ENCODE measurements at regions not wholly inside any gene's neighbourhood (a gene's known extent, or its start where the extent isn't known, plus 50 kb on each side); places are given as distances from the start of the nearest gene placed in this dataset.

GRCh38 chr7:85655252-85655651 lies 468.4 kb upstream of the SEMA3D start:
- WGBS = 88% methylated on average over 5 of the region's 5 CpGs
- no peaks in the 10 kb centered on the region for H3K36me3 ChIP-seq (ENCODE audit: control insufficient read depth in 4 of 4, insufficient read depth in 3 of 4, low read depth in 1 of 4, low read length in 3 of 4)
- H3K9ac ChIP-seq (ENCODE audit: low read depth in 1 of 2, low read length in 2 of 2) = no peak overlapping the region
- no peaks in the 10 kb centered on the region for H3K27me3 ChIP-seq (ENCODE audit: control insufficient read depth in 4 of 4, insufficient read depth in 4 of 4, low read length in 3 of 4)
- no peak overlapping the region for H3K27ac ChIP-seq (ENCODE audit: low read depth in 1 of 2, low read length in 2 of 2)
- H3K4me3 ChIP-seq (ENCODE audit: low read depth in 1 of 3, low read length in 3 of 3) = no peak overlapping the region
- no peak for TF ChIP-seq CTCF (IDR thresholded peaks at IDR 0.05; ENCODE audit: low read depth, low read length, missing input control)
- no peak for TF ChIP-seq FOXA2 (IDR thresholded peaks at IDR 0.05)
- no peak for TF ChIP-seq HNF4G (IDR thresholded peaks at IDR 0.05)
- TF ChIP-seq SP1 (IDR thresholded peaks at IDR 0.05) = no peak
- TF ChIP-seq FOXA1 (IDR thresholded peaks at IDR 0.05) = no peak
- TF ChIP-seq RXRA (IDR thresholded peaks at IDR 0.05) = no peak
- no peak for TF ChIP-seq JUND (IDR thresholded peaks at IDR 0.05)
- TF ChIP-seq EGR1 (IDR thresholded peaks at IDR 0.05; ENCODE audit: low read depth in 2 of 2) = no peak
- no peak for TF ChIP-seq YY1 (IDR thresholded peaks at IDR 0.05)
- TF ChIP-seq ATF3 (IDR thresholded peaks at IDR 0.05) = no peak
- TF ChIP-seq MAX (IDR thresholded peaks at IDR 0.05) = no peak
- TF ChIP-seq HNF4A (conservative IDR thresholded peaks at IDR 0.05) = no peak
- TF ChIP-seq NR2F2 (IDR thresholded peaks at IDR 0.05) = no peak
- TF ChIP-seq GABPA (IDR thresholded peaks at IDR 0.05 in 1 of 2, conservative IDR thresholded peaks at IDR 0.05 in 1 of 2) = no peak
- no peak for TF ChIP-seq REST (IDR thresholded peaks at IDR 0.05)
- TF ChIP-seq ZBTB33 (IDR thresholded peaks at IDR 0.05) = no peak
- no peak for DNase-seq (ENCODE audit: low spot score)
- no peaks in the 10 kb centered on the region for H3K9me3 ChIP-seq (ENCODE audit: control insufficient read depth in 4 of 4, low read length in 3 of 4)
- no peaks in the 10 kb centered on the region for H3K4me1 ChIP-seq (ENCODE audit: control insufficient read depth in 4 of 4, insufficient read depth in 4 of 4, low read length in 3 of 4)

- Histone ChIP-seq H3K27me3 (ENCODE audit: control insufficient read depth in 4 of 4, insufficient read depth in 4 of 4, low read length in 3 of 4) (no peaks in the 10 kb centered on the region), H3K4me3 (ENCODE audit: low read depth in 1 of 3, low read length in 3 of 3) (no peak overlapping the region), H3K9ac (ENCODE audit: low read depth in 1 of 2, low read length in 2 of 2) (no peak overlapping the region), H3K9me3 (ENCODE audit: control insufficient read depth in 4 of 4, low read length in 3 of 4) (no peaks in the 10 kb centered on the region), H3K4me1 (ENCODE audit: control insufficient read depth in 4 of 4, insufficient read depth in 4 of 4, low read length in 3 of 4) (no peaks in the 10 kb centered on the region), H3K27ac (ENCODE audit: low read depth in 1 of 2, low read length in 2 of 2) (no peak overlapping the region), H3K36me3 (ENCODE audit: control insufficient read depth in 4 of 4, insufficient read depth in 3 of 4, low read depth in 1 of 4, low read length in 3 of 4) (no peaks in the 10 kb centered on the region)
- WGBS = 89% methylated on average over 2 of the region's 2 CpGs
- no peak for TF ChIP-seq FOXA1 (IDR thresholded peaks at IDR 0.05)
- no peak for DNase-seq (ENCODE audit: low spot score)
Measured at GRCh38 chr7:85644272-85644671, 457.4 kb upstream of the SEMA3D start.

All from liver (tissue), 8 donors.